GM18858 (cell line): ENCODE measurements at regions not wholly inside any gene's neighbourhood (a gene's known extent, or its start where the extent isn't known, plus 50 kb on each side); places are given as distances from the start of the nearest gene placed in this dataset.

Source experiments
- ATAC-seq: cut with Tn5 transposase; IDR thresholded peaks from one replicate; pipeline ENCODE4 v1.9.1; 2021; ENCODE audit not compliant: unreplicated experiment

GRCh38 chr1:184310157-184310819, 76.5 kb upstream of the C1orf21 start:
- ATAC-seq, result no peak

GRCh38 chr1:184311580-184311979, 75.2 kb upstream of the C1orf21 start:
- no peak for ATAC-seq

- ATAC-seq, result no peak
Observed at GRCh38 chr1:184315254-184315653, 71.6 kb upstream of the C1orf21 start.

- no peak for ATAC-seq
Observed at GRCh38 chr1:184319879-184320278, 67.0 kb upstream of the C1orf21 start.

GRCh38 chr1:184322253-184322652, 64.6 kb upstream of the C1orf21 start:
- ATAC-seq, result no peak

- ATAC-seq, result no peak
Observed at GRCh38 chr1:184324972-184325371, 61.9 kb upstream of the C1orf21 start.

- no peak for ATAC-seq
Observed at GRCh38 chr1:184326278-184326677, 60.6 kb upstream of the C1orf21 start.

GRCh38 chr1:184329245-184329953, 57.4 kb upstream of the C1orf21 start:
- no peak for ATAC-seq

GRCh38 chr1:184329962-184330868, 56.6 kb upstream of the C1orf21 start:
- no peak for ATAC-seq

- no peak for ATAC-seq
Observed at GRCh38 chr1:184330875-184331274, 56.0 kb upstream of the C1orf21 start.
